Naive thymus-derived CD4-positive, alpha-beta T cell (primary cell): ENCODE measurements at regions not wholly inside any gene's neighbourhood (a gene's known extent, or its start where the extent isn't known, plus 50 kb on each side); places are given as distances from the start of the nearest gene placed in this dataset.
"Not testable (repeated sequence)": the region's sequence is repeated elsewhere in the genome, so short reads cannot be mapped to it uniquely, and the experiment has no call there.

Experiments used
- ATAC-seq: fragments of 150-1000 bp; cut with Tn5 transposase; 2 replicates; pipeline ENCODE4 v1.10.0; 2021; ENCODE audit warnings: mild to moderate bottlenecking, moderate library complexity
- CTCF ChIA-PET: fragments of 350-600 bp; sonication (Branson Sonifier 250); formaldehyde crosslinking; loops from one replicate; lab custom pipeline; 2021; ENCODE audit warnings: antibody characterized with exemption; lab: Charles Lee
- POLR2A ChIA-PET: fragments of 350-600 bp; sonication (Branson Sonifier 250); formaldehyde crosslinking; loops from one replicate; lab custom pipeline; 2021; ENCODE audit warnings: antibody characterized with exemption, inconsistent platforms; lab: Charles Lee
- DNase-seq, 9 donors: peaks; one replicate each; pipeline versions ENCODE4 v3.0.0 to v3.0.0-alpha.2; 2020 to 2022; ENCODE audit warnings: mixed read lengths in 1 of 9
- H3K27ac ChIP-seq: one replicate; pipeline ENCODE4 v1.7.0; 2013; ENCODE audit warnings: mild to moderate bottlenecking, low read depth, low read length, moderate library complexity
- H3K27me3 ChIP-seq, 2 donors: one replicate each; pipeline ENCODE4 v1.7.0; 2013; ENCODE audit warnings: low read length in 2 of 2, mild to moderate bottlenecking in 2 of 2, moderate library complexity in 2 of 2; ENCODE audit not compliant: control insufficient read depth in 2 of 2, insufficient read depth in 2 of 2
- H3K36me3 ChIP-seq, 3 experiments: 1 replicate in 2 of 3; 2 replicates in 1 of 3; pipeline ENCODE4 v1.7.0; 2013; ENCODE audit warnings: low read length in 3 of 3, mild to moderate bottlenecking in 3 of 3, moderate library complexity in 1 of 3; ENCODE audit not compliant: insufficient read depth in 3 of 3, control insufficient read depth in 2 of 3
- H3K4me1 ChIP-seq, 2 donors: one replicate each; pipeline ENCODE4 v1.7.0; 2013; ENCODE audit warnings: low read length in 2 of 2, mild to moderate bottlenecking in 2 of 2, moderate library complexity in 1 of 2; ENCODE audit not compliant: control insufficient read depth in 2 of 2, insufficient read depth in 2 of 2
- H3K4me3 ChIP-seq: 2 replicates; pipeline ENCODE4 v1.7.0; 2013; ENCODE audit warnings: mild to moderate bottlenecking, low read length
- H3K9me3 ChIP-seq, 3 experiments: 1 replicate in 2 of 3; 2 replicates in 1 of 3; pipeline ENCODE4 v1.7.0; 2013; ENCODE audit warnings: low read length in 3 of 3; ENCODE audit not compliant: control insufficient read depth in 2 of 3
- H3K27ac Mint-ChIP-seq, 9 donors: one replicate each; pipeline ENCODE4 v1.8.0; 2020 to 2022; ENCODE audit warnings: mixed read lengths in 9 of 9, mild to moderate bottlenecking in 8 of 9, moderate library complexity in 5 of 9, inconsistent platforms in 2 of 9
- H3K27me3 Mint-ChIP-seq, 5 donors: one replicate each; pipeline ENCODE4 v1.8.0; 2021 to 2022; ENCODE audit warnings: mixed read lengths in 5 of 5, mild to moderate bottlenecking in 1 of 5
- H3K36me3 Mint-ChIP-seq, 5 donors: one replicate each; pipeline ENCODE4 v1.8.0; 2020 to 2022; ENCODE audit warnings: mixed read lengths in 5 of 5, mild to moderate bottlenecking in 3 of 5, inconsistent platforms in 1 of 5
- H3K4me1 Mint-ChIP-seq, 7 donors: one replicate each; pipeline ENCODE4 v1.8.0; 2020 to 2022; ENCODE audit warnings: mixed read lengths in 7 of 7, mild to moderate bottlenecking in 3 of 7, inconsistent platforms in 1 of 7
- H3K4me3 Mint-ChIP-seq, 10 donors: one replicate each; pipeline ENCODE4 v1.8.0; 2020 to 2022; ENCODE audit warnings: mild to moderate bottlenecking in 10 of 10, mixed read lengths in 10 of 10, moderate library complexity in 6 of 10, inconsistent platforms in 2 of 10
- H3K9me3 Mint-ChIP-seq, 11 donors: one replicate each; pipeline ENCODE4 v1.8.0; 2020 to 2022; ENCODE audit warnings: mixed read lengths in 11 of 11, mild to moderate bottlenecking in 4 of 11, inconsistent platforms in 1 of 11, moderate library complexity in 1 of 11
- intact Hi-C, 2 donors: fragments of 100-400 bp; cut with micrococcal nuclease; formaldehyde crosslinking; loops; one replicate each; pipeline ENCODE4 v1.15.1; 2023

DNA sequence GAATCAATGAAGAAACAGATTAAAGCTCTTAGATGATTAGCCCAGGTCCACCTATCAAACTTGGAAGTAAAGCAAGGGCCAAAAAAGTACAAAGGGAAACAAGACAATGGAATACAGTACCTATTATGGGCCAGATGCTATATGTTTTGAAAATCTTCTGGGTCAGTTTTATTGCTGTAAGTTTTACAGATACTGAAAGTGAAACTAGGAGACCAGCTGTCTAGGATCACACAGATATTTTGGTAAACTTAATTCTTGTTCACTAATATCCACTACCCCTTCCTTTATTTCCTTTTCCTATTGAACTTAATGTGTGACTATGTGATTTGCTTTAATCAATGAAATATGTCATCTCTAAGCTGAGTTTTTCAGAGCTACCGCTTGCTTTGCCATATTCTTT is 505.4 kb upstream of the PITX2 start:
- POLR2A ChIA-PET, result no interaction called here
- no peaks in the 10 kb centered on the region for H3K27me3 ChIP-seq
- intact Hi-C loops, result no loop called here
- H3K4me3 Mint-ChIP-seq, result no peak overlapping the region
- H3K27ac Mint-ChIP-seq, result no peak overlapping the region
- H3K36me3 ChIP-seq, result no peaks in the 10 kb centered on the region
- H3K9me3 ChIP-seq, result no peaks in the 10 kb centered on the region
- H3K9me3 Mint-ChIP-seq, result peaks cover 0 to 7% (median 0%) of the 10 kb centered on the region in 11 donors
- H3K4me3 ChIP-seq, result no peak overlapping the region
- no peaks in the 10 kb centered on the region for H3K4me1 ChIP-seq
- ATAC-seq (no peak), DNase-seq (no peak)
- H3K27ac ChIP-seq, result no peak overlapping the region
- CTCF ChIA-PET, result no interaction called here
- no peaks in the 10 kb centered on the region for H3K27me3 Mint-ChIP-seq
- peaks cover 0 to 1% (median 0%) of the 10 kb centered on the region in 7 donors for H3K4me1 Mint-ChIP-seq
- H3K36me3 Mint-ChIP-seq, result no peaks in the 10 kb centered on the region

DNA sequence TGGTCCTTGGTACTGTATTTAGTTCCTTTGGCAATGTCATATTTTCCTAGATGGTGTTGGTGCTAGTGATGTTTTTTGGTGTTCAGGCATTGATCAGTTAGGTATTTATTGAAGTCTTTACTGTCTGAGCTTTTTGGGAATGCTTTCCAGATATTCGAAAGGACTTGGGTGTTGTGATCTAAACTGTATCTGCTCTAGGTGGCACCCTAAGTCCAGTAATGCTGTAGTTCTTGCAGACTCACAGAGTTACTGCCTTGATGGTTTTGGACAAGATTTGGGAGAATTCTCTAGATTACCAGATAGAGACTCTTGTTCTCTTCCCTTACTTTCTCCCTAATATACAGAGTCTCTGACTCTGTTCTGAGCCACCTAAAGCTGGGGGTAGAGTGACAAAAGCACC is 513.6 kb upstream of the PITX2 start:
- Mint-ChIP-seq H3K4me1 (no peaks in the 10 kb centered on the region), H3K27me3 (no peaks in the 10 kb centered on the region), H3K4me3 (no peak overlapping the region), H3K27ac (no peak overlapping the region), H3K9me3 (peaks cover 0 to 23% (median 2%) of the 10 kb centered on the region in 11 donors), H3K36me3 (no peaks in the 10 kb centered on the region)
- no peak overlapping the region for H3K27ac ChIP-seq
- ATAC-seq (no peak), DNase-seq (no peak)
- intact Hi-C loops, result no loop called here
- POLR2A ChIA-PET, result no interaction called here
- H3K9me3 ChIP-seq, result no peaks in the 10 kb centered on the region
- CTCF ChIA-PET, result no interaction called here
- no peaks in the 10 kb centered on the region for H3K4me1 ChIP-seq
- H3K36me3 ChIP-seq, result no peaks in the 10 kb centered on the region
- no peak overlapping the region for H3K4me3 ChIP-seq
- no peaks in the 10 kb centered on the region for H3K27me3 ChIP-seq

DNA sequence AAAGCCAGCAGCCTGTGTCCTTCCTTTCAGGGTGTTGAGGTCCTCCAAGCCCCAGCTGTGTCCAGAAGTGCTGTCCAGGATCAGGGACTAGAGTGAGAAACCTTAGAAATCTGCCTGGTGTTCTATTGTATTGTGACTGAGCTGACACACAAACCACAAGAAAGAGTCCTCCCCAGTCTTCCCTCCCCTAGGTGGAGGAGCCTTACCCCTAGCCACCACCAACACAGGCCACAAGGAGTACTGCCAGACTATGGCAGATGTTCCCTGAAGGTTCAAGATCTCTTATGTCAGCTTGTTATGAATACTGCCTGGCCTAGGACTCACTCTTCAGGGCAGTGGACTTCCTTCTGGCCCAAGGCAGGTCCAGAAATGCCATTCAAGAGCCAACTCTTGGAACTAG is 514.1 kb upstream of the PITX2 start:
- Histone ChIP-seq H3K4me3 (no peak overlapping the region), H3K9me3 (no peaks in the 10 kb centered on the region), H3K27ac (no peak overlapping the region), H3K4me1 (no peaks in the 10 kb centered on the region), H3K36me3 (no peaks in the 10 kb centered on the region), H3K27me3 (no peaks in the 10 kb centered on the region)
- no peaks in the 10 kb centered on the region for H3K36me3 Mint-ChIP-seq
- no peak for DNase-seq
- H3K4me1 Mint-ChIP-seq, result no peaks in the 10 kb centered on the region
- no peaks in the 10 kb centered on the region for H3K27me3 Mint-ChIP-seq
- POLR2A ChIA-PET, result no interaction called here
- H3K4me3 Mint-ChIP-seq, result no peak overlapping the region
- intact Hi-C loops, result no loop called here
- CTCF ChIA-PET, result no interaction called here
- peaks cover 0 to 26% (median 2%) of the 10 kb centered on the region in 11 donors for H3K9me3 Mint-ChIP-seq
- no peak overlapping the region for H3K27ac Mint-ChIP-seq
- ATAC-seq, result no peak

DNA sequence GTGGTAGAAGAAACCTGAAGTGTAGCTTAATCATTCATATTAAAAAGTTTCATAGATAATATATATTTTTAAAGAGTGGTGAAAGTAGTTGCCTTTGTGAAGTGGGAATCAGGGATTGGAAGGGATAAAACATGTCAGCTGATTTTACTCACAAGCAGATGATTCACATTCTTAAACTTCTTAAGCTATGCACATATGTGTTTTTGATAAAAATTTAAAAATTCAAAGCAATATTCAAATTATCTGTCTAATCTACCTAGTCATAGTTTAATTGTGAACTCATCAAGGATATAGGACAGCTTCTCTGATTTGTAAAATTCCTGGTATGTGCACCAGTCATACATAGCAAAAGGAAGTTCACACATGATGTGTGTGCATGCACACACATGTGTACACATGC is 520.6 kb upstream of the PITX2 start:
- H3K36me3 Mint-ChIP-seq, result no peaks in the 10 kb centered on the region
- no peaks in the 10 kb centered on the region for H3K9me3 ChIP-seq
- H3K27ac Mint-ChIP-seq, result no peak overlapping the region
- no peak overlapping the region for H3K27ac ChIP-seq
- intact Hi-C loops, result no loop called here
- DNase-seq, result no peak
- ATAC-seq, result no peak
- ChIA-PET CTCF (no interaction called here), POLR2A (no interaction called here)
- H3K36me3 ChIP-seq, result no peaks in the 10 kb centered on the region
- H3K4me1 Mint-ChIP-seq, result no peaks in the 10 kb centered on the region
- H3K4me3 ChIP-seq, result no peak overlapping the region
- no peaks in the 10 kb centered on the region for H3K4me1 ChIP-seq
- H3K27me3 Mint-ChIP-seq, result no peaks in the 10 kb centered on the region
- peaks cover 0 to 20% (median 2%) of the 10 kb centered on the region in 11 donors for H3K9me3 Mint-ChIP-seq
- no peak overlapping the region for H3K4me3 Mint-ChIP-seq
- no peaks in the 10 kb centered on the region for H3K27me3 ChIP-seq

DNA sequence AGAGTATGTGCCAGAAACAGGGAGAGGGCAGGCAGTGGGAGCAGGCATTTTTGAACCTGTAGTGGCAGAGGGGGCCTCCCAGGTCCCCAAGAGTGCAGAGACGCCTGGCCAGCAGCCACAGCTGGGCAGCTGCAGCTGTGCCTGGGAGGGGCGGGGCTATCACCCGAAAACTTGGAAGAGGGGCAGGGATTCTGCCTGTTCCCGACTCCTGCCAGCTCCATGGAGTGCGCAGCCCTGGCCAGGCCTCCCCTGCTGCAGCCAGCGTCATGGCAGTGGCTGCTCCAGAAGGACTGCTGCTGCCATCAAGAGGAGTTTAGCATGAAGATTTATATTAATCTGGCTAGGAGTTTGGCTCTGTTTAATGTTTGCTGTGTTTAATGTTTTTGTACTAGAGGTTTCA is 532.1 kb upstream of the PITX2 start:
- peaks cover 0 to 9% (median 0%) of the 10 kb centered on the region in 5 donors for H3K27me3 Mint-ChIP-seq
- H3K36me3 Mint-ChIP-seq, result peaks cover 0 to 3% (median 0%) of the 10 kb centered on the region in 5 donors
- no peak overlapping the region for H3K27ac Mint-ChIP-seq
- H3K4me3 Mint-ChIP-seq, result no peak overlapping the region
- H3K27me3 ChIP-seq, result no peaks in the 10 kb centered on the region
- H3K4me1 ChIP-seq, result no peaks in the 10 kb centered on the region
- intact Hi-C loops, result no loop called here
- no peak overlapping the region for H3K4me3 ChIP-seq
- ChIA-PET POLR2A (no interaction called here), CTCF (no interaction called here)
- peaks cover 0 to 8% (median 3%) of the 10 kb centered on the region in 3 experiments for H3K9me3 ChIP-seq
- no peak overlapping the region for H3K27ac ChIP-seq
- DNase-seq (no peak), ATAC-seq (no peak)
- no peaks in the 10 kb centered on the region for H3K36me3 ChIP-seq
- peaks cover 1 to 17% (median 10%) of the 10 kb centered on the region in 11 donors for H3K9me3 Mint-ChIP-seq
- H3K4me1 Mint-ChIP-seq, result no peaks in the 10 kb centered on the region

DNA sequence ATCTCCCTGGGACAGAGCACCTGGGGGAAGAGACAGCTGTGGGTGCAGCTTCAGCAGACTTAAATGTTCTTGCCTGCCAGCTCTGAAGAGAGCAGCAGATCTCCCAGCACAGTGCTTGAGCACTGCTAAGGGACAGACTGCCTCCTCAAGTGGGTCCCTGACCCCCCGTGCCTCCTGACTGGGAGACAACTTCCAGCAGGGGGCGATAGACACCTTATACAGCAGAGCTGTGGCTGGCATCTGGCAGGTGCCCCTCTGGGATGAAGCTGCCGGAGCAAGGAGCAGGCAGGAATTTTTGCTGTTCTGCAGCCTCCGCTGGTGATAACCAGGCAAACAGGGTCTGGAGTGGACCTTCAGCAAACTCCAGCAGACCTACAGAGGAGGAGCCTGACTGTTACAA is 541.7 kb upstream of the PITX2 start:
- H3K27me3 ChIP-seq, H3K9me3 ChIP-seq, H3K27ac ChIP-seq, H3K4me1 ChIP-seq, intact Hi-C loops, H3K27ac Mint-ChIP-seq, H3K4me1 Mint-ChIP-seq, H3K36me3 ChIP-seq, H3K4me3 ChIP-seq, ATAC-seq, DNase-seq, POLR2A ChIA-PET, H3K36me3 Mint-ChIP-seq, CTCF ChIA-PET, H3K27me3 Mint-ChIP-seq, H3K4me3 Mint-ChIP-seq: not testable (repeated sequence)
- H3K9me3 Mint-ChIP-seq, result peaks cover 3 to 30% (median 14%) of the 10 kb centered on the region in 11 donors

DNA sequence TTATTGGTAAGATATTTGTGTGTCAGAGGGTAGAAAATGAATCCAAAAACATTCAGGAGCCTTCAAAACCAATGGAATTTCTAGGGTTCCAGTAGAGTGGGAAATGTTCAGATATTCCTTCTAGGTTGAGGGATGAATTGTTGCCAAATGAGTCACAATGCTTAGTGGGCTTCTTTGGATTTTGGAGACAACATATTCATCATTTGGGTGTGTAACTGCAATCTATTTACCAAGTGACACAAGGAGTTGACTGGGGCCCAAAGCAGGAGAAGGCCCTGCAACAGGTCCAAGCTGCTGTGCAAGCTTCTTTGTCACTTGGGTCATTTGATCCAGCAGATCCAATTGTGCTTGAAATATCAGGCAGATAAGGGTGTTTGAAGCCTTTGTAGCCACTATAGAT is 551.5 kb upstream of the PITX2 start:
- POLR2A ChIA-PET, result no interaction called here
- no peaks in the 10 kb centered on the region for H3K27me3 Mint-ChIP-seq
- H3K36me3 Mint-ChIP-seq, result no peaks in the 10 kb centered on the region
- no peaks in the 10 kb centered on the region for H3K4me1 Mint-ChIP-seq
- Histone ChIP-seq H3K4me3 (no peak overlapping the region), H3K9me3 (no peaks in the 10 kb centered on the region), H3K36me3 (no peaks in the 10 kb centered on the region), H3K27me3 (no peaks in the 10 kb centered on the region), H3K4me1 (no peaks in the 10 kb centered on the region), H3K27ac (no peak overlapping the region)
- intact Hi-C loops, result no loop called here
- H3K9me3 Mint-ChIP-seq, result peaks cover 0 to 21% (median 2%) of the 10 kb centered on the region in 11 donors
- CTCF ChIA-PET, result no interaction called here
- no peak overlapping the region for H3K4me3 Mint-ChIP-seq
- ATAC-seq (no peak), DNase-seq (no peak)
- H3K27ac Mint-ChIP-seq, result no peak overlapping the region
